Natural killer cell (primary cell): ENCODE measurements at regions not wholly inside any gene's neighbourhood (a gene's known extent, or its start where the extent isn't known, plus 50 kb on each side); places are given as distances from the start of the nearest gene placed in this dataset.

Experiments
- ATAC-seq, 3 donors: fragments of 150-1000 bp in 2 of 3; fragments of 200-7000 bp in 1 of 3; cut with Tn5 transposase; 1 replicate in 1 of 3; 2 replicates in 2 of 3; pipeline ENCODE4 v1.10.0; 2021; ENCODE audit warnings: mild to moderate bottlenecking in 2 of 3, moderate library complexity in 2 of 3
- DNase-seq, 2 donors: peaks; one replicate each; pipeline versions ENCODE4 v3.0.0 to v3.0.0-alpha.2; 2013 to 2021; ENCODE audit warnings: mixed read lengths in 1 of 2
- H3K27ac ChIP-seq: one replicate; pipeline ENCODE4 v1.5.1; 2013; ENCODE audit warnings: mild to moderate bottlenecking, low read length
- H3K27me3 ChIP-seq: one replicate; pipeline ENCODE4 v1.6.1; 2013; ENCODE audit warnings: low read length; ENCODE audit not compliant: control insufficient read depth, insufficient read depth
- H3K36me3 ChIP-seq: one replicate; pipeline ENCODE4 v1.6.1; 2013; ENCODE audit warnings: low read length; ENCODE audit not compliant: control insufficient read depth, insufficient read depth
- H3K4me1 ChIP-seq: one replicate; pipeline ENCODE4 v1.6.1; 2013; ENCODE audit warnings: low read length; ENCODE audit not compliant: control insufficient read depth, insufficient read depth
- H3K4me3 ChIP-seq: one replicate; pipeline ENCODE4 v1.5.1; 2013; ENCODE audit warnings: low read length
- H3K9me3 ChIP-seq: one replicate; pipeline ENCODE4 v1.6.1; 2013; ENCODE audit warnings: low read length; ENCODE audit not compliant: control insufficient read depth, insufficient read depth
- H3K27ac Mint-ChIP-seq, 2 donors: one replicate each; pipeline ENCODE4 v1.8.0; 2022; ENCODE audit warnings: mild to moderate bottlenecking in 2 of 2, mixed read lengths in 2 of 2, moderate library complexity in 1 of 2
- H3K27me3 Mint-ChIP-seq, 2 donors: one replicate each; pipeline ENCODE4 v1.8.0; 2022; ENCODE audit warnings: low read depth in 2 of 2, mixed read lengths in 2 of 2
- H3K36me3 Mint-ChIP-seq: one replicate; pipeline ENCODE4 v1.8.0; 2022; ENCODE audit warnings: mixed read lengths
- H3K4me1 Mint-ChIP-seq, 2 donors: one replicate each; pipeline ENCODE4 v1.8.0; 2022; ENCODE audit warnings: mixed read lengths in 2 of 2
- H3K4me3 Mint-ChIP-seq: one replicate; pipeline ENCODE4 v1.8.0; 2022; ENCODE audit warnings: mild to moderate bottlenecking, moderate library complexity, mixed read lengths
- H3K9me3 Mint-ChIP-seq, 2 donors: one replicate each; pipeline ENCODE4 v1.8.0; 2022; ENCODE audit warnings: mixed read lengths in 2 of 2
- WGBS: methylation state at CpG from one replicate; pipeline ENCODE4 v1.1.7; 2013; ENCODE audit warnings: missing lambda C conversion rate; ENCODE audit not compliant: insufficient coverage; 5-methylcytosine and 5-hydroxymethylcytosine counted together
- intact Hi-C: fragments of 100-400 bp; cut with micrococcal nuclease; formaldehyde crosslinking; loops from one replicate; pipeline ENCODE4 v1.14.2; 2022
- TF ChIP-seq, protein P1 (sequence below): fragments of 200-600 bp; IDR thresholded peaks from one replicate; pipeline ENCODE4 v1.8.0; 2022; ENCODE audit warnings: antibody characterized with exemption

DNA sequence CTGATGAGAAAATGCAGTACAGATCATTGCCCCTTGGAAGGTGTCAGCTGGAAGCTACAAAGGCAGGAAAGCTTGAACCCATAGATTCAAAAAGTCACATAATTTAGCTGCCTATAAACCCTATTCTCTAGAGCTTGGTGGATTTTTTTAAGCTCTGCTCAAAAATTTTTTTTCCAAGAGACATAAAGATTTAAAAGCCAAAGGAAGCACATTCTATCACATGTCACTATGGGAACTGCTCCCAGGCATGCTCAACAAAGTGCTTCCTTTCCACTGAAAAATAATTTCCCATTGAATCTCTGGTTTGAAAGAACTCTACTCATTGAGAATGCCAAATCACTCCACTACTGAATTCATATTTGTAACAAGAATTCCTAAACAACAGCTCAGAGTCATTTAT lies 419.8 kb downstream of the CETN3 start:
- Mint-ChIP-seq H3K4me3 (no peak overlapping the region), H3K27me3 (no peaks in the 10 kb centered on the region), H3K36me3 (no peaks in the 10 kb centered on the region), H3K9me3 (peaks cover 2 to 5% of the 10 kb centered on the region in 2 donors), H3K27ac (no peak overlapping the region), H3K4me1 (no peaks in the 10 kb centered on the region)
- Histone ChIP-seq H3K4me1 (no peaks in the 10 kb centered on the region), H3K27me3 (no peaks in the 10 kb centered on the region), H3K36me3 (no peaks in the 10 kb centered on the region), H3K9me3 (no peaks in the 10 kb centered on the region), H3K4me3 (no peak overlapping the region), H3K27ac (no peak overlapping the region)
- DNase-seq (no peak), ATAC-seq (no peak)
- TF ChIP-seq, protein P1, sequence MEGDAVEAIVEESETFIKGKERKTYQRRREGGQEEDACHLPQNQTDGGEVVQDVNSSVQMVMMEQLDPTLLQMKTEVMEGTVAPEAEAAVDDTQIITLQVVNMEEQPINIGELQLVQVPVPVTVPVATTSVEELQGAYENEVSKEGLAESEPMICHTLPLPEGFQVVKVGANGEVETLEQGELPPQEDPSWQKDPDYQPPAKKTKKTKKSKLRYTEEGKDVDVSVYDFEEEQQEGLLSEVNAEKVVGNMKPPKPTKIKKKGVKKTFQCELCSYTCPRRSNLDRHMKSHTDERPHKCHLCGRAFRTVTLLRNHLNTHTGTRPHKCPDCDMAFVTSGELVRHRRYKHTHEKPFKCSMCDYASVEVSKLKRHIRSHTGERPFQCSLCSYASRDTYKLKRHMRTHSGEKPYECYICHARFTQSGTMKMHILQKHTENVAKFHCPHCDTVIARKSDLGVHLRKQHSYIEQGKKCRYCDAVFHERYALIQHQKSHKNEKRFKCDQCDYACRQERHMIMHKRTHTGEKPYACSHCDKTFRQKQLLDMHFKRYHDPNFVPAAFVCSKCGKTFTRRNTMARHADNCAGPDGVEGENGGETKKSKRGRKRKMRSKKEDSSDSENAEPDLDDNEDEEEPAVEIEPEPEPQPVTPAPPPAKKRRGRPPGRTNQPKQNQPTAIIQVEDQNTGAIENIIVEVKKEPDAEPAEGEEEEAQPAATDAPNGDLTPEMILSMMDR = no peak
- intact Hi-C loops = no loop called here

DNA sequence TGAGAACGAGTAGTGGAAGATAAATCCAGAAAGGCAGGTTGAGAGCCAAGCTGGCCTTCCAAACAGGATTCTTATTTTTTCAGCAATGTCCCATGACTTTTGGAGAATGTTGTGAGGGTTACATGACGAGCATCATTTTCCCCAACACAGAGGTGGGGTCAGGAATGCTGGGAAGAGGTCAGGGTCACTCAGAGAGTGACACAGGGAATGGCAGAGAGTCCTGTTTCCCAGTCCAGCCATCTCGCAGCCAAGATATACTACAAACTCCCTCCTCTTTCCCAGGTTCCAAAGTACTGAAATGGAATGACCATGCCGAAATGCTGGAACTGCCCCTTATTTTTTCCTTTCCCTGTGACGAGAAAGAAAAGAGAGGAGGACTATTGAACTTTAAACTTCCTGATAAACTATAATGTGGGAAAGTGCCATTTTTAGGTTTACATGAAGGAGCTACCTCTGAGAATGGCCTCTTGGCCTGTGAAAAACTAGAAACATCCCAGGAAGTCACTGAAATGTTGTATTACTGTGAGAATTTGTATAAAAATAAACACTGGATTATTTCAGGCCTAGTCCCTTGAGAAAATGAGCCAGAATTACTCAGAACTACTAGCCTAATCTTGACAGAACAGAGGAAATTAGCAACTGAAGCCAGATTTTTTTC lies 420.4 kb downstream of the CETN3 start:
- Histone ChIP-seq H3K4me3 (no peak overlapping the region), H3K9me3 (no peaks in the 10 kb centered on the region), H3K36me3 (no peaks in the 10 kb centered on the region), H3K27me3 (no peaks in the 10 kb centered on the region), H3K4me1 (no peaks in the 10 kb centered on the region), H3K27ac (no peak overlapping the region)
- intact Hi-C loops = no loop called here
- Mint-ChIP-seq H3K9me3 (peaks cover 2 to 4% of the 10 kb centered on the region in 2 donors), H3K27ac (no peak overlapping the region), H3K4me1 (no peaks in the 10 kb centered on the region), H3K4me3 (no peak overlapping the region), H3K27me3 (no peaks in the 10 kb centered on the region), H3K36me3 (no peaks in the 10 kb centered on the region)
- TF ChIP-seq, protein P1 = no peak
- ATAC-seq (no peak), DNase-seq (no peak)
- WGBS = 85% methylated on average over 4 of the region's 5 CpGs

DNA sequence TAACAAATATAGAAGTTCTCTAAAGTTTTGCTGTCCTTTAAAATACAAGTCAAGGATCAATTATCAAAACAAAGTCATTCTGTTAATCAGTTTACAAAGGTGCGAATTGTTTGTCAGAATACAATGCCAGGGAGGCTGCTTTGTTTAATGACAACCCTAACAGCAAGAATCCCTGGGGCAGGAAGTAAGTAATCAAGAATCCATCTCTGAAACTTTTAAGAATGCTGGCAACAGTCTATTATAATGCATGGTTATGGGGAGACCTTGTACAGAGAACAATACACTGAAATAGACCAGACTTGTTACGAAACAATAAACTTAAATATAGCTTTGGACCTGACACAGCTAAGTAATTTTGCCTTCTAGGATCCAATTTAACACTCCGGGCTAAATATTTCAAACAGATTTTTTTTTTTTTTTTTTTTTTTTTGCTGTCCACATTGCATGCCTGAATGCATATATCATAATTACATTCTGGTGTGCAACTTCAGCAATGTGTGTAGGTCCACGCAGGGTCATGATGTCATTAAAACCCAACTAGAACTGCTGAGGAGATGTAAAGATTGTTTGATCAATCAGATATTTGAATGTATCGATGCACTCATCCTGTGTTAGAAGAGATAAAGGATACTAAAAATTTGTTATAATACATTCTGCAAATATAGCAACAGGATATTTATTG lies 421.3 kb downstream of the CETN3 start:
- Histone ChIP-seq H3K4me3 (no peak overlapping the region), H3K36me3 (no peaks in the 10 kb centered on the region), H3K27ac (no peak overlapping the region), H3K4me1 (no peaks in the 10 kb centered on the region), H3K9me3 (no peaks in the 10 kb centered on the region), H3K27me3 (no peaks in the 10 kb centered on the region)
- H3K36me3 Mint-ChIP-seq = no peaks in the 10 kb centered on the region
- no peak overlapping the region for H3K4me3 Mint-ChIP-seq
- 95% methylated on average over 4 of the region's 5 CpGs for WGBS
- no peaks in the 10 kb centered on the region for H3K4me1 Mint-ChIP-seq
- H3K27me3 Mint-ChIP-seq = no peaks in the 10 kb centered on the region
- DNase-seq (no peak), ATAC-seq (no peak)
- H3K27ac Mint-ChIP-seq = no peak overlapping the region
- TF ChIP-seq, protein P1 = no peak
- peaks cover 2 to 4% of the 10 kb centered on the region in 2 donors for H3K9me3 Mint-ChIP-seq
- intact Hi-C loops = no loop called here

DNA sequence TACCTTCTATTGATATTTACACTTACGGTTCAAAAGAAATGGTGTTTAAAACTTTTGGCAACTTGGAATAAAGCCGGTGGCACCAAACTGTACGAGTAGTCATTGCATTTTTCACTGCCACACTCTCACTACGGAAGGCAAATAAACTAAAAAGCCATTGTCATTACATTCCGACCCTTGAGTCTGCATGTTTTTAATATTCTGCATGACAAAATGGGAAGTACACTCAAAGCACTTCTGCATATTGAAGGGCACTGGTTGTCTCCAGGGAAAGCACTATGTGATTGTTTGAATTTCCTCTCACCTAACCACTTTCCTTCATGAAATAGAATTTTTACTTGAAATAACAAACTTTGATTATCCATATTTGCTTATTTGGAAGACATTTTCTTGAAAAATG lies 426.3 kb downstream of the CETN3 start:
- ATAC-seq (no peak), DNase-seq (no peak)
- H3K27me3 ChIP-seq = no peaks in the 10 kb centered on the region
- Mint-ChIP-seq H3K4me1 (no peaks in the 10 kb centered on the region), H3K4me3 (no peak overlapping the region), H3K27me3 (no peaks in the 10 kb centered on the region), H3K27ac (no peak overlapping the region), H3K36me3 (no peaks in the 10 kb centered on the region), H3K9me3 (peaks cover 0 to 4% of the 10 kb centered on the region in 2 donors)
- TF ChIP-seq, protein P1 = no peak
- no peaks in the 10 kb centered on the region for H3K4me1 ChIP-seq
- no peaks in the 10 kb centered on the region for H3K36me3 ChIP-seq
- H3K4me3 ChIP-seq = no peak overlapping the region
- no peaks in the 10 kb centered on the region for H3K9me3 ChIP-seq
- intact Hi-C loops = no loop called here
- WGBS = 66% methylated on average over 5 of the region's 5 CpGs
- no peak overlapping the region for H3K27ac ChIP-seq
